Stimulated activated CD4-positive, alpha-beta T cell treated with anti-CD3 and anti-CD28 coated beads, Interleukin-4, amount 100 ng/mL, for 1 hour (primary cell): ENCODE measurements at regions not wholly inside any gene's neighbourhood (a gene's known extent, or its start where the extent isn't known, plus 50 kb on each side); places are given as distances from the start of the nearest gene placed in this dataset.

Source experiments
- DNase-seq: peaks from one replicate; pipeline ENCODE4 v3.0.0-alpha.2; 2020

GRCh38 chr4:11342401-11342800 is 86.3 kb downstream of the HS3ST1 start:
- no peak for DNase-seq

- no peak for DNase-seq
These were observed 87.2 kb downstream of the HS3ST1 start for GRCh38 chr4:11341337-11342043.

GRCh38 chr4:11338956-11339782 is 89.5 kb downstream of the HS3ST1 start:
- no peak for DNase-seq

- no peak for DNase-seq
These were observed 91.4 kb downstream of the HS3ST1 start for GRCh38 chr4:11337287-11337686.

- DNase-seq, result no peak
These were observed 92.3 kb downstream of the HS3ST1 start for GRCh38 chr4:11336435-11336834.

- DNase-seq, result no peak
These were observed 93.8 kb downstream of the HS3ST1 start for GRCh38 chr4:11334887-11335286.

- no peak for DNase-seq
These were observed 100.3 kb downstream of the HS3ST1 start for GRCh38 chr4:11328401-11328800.

- DNase-seq, result no peak
These were observed 102.7 kb downstream of the HS3ST1 start for GRCh38 chr4:11326021-11326420.

- no peak for DNase-seq
These were observed 104.9 kb downstream of the HS3ST1 start for GRCh38 chr4:11323771-11324170.

GRCh38 chr4:11313157-11313943 is 115.3 kb downstream of the HS3ST1 start:
- no peak for DNase-seq

GRCh38 chr4:11312389-11312788 is 116.3 kb downstream of the HS3ST1 start:
- DNase-seq, result no peak

GRCh38 chr4:11301075-11301660 is 127.5 kb downstream of the HS3ST1 start:
- DNase-seq, result no peak

GRCh38 chr4:11299836-11300235 is 128.9 kb downstream of the HS3ST1 start:
- no peak for DNase-seq

- no peak for DNase-seq
These were observed 129.7 kb downstream of the HS3ST1 start for GRCh38 chr4:11299016-11299415.

- no peak for DNase-seq
These were observed 130.2 kb downstream of the HS3ST1 start for GRCh38 chr4:11298451-11298850.

GRCh38 chr4:11297627-11298026 is 131.1 kb downstream of the HS3ST1 start:
- no peak for DNase-seq

GRCh38 chr4:11297201-11297600 is 131.5 kb downstream of the HS3ST1 start:
- no peak for DNase-seq

GRCh38 chr4:11293866-11294265 is 134.8 kb downstream of the HS3ST1 start:
- no peak for DNase-seq

- no peak for DNase-seq
These were observed 141.6 kb downstream of the HS3ST1 start for GRCh38 chr4:11287055-11287454.

- DNase-seq, result no peak
These were observed 142.2 kb downstream of the HS3ST1 start for GRCh38 chr4:11286533-11286932.

GRCh38 chr4:11281720-11282119 is 147.0 kb downstream of the HS3ST1 start:
- DNase-seq, result no peak

GRCh38 chr4:11271263-11271662 is 157.4 kb downstream of the HS3ST1 start:
- no peak for DNase-seq

- DNase-seq, result no peak
These were observed 160.5 kb downstream of the HS3ST1 start for GRCh38 chr4:11268149-11268548.
